NB4 (cell line): ENCODE measurements at regions not wholly inside any gene's neighbourhood (a gene's known extent, or its start where the extent isn't known, plus 50 kb on each side); places are given as distances from the start of the nearest gene placed in this dataset.

Experiments
- DNase-seq: peaks from one replicate; pipeline ENCODE4 v3.0.0; 2010; ENCODE audit warnings: low read depth
- H3K4me3 ChIP-seq: one replicate; pipeline ENCODE4 v1.5.1; 2011; ENCODE audit warnings: mild to moderate bottlenecking, low read depth, low read length, moderate library complexity
- CTCF ChIP-seq: IDR thresholded peaks from one replicate; pipeline ENCODE4 v1.5.1; 2012; ENCODE audit warnings: low read depth, low read length
- MAX ChIP-seq: IDR thresholded peaks from 2 replicates; pipeline ENCODE4 v1.6.1; 2011; ENCODE audit warnings: low read depth, low read length
- MYC ChIP-seq: IDR thresholded peaks from 2 replicates; pipeline ENCODE4 v1.6.1; 2011; ENCODE audit warnings: low read depth, low read length
- POLR2A ChIP-seq: IDR thresholded peaks from 2 replicates; pipeline ENCODE4 v1.6.1; 2011; ENCODE audit warnings: mild to moderate bottlenecking; ENCODE audit not compliant: insufficient read length; ENCODE audit errors: extremely low read depth

- TF ChIP-seq MAX (no peak), MYC (no peak), CTCF (no peak), POLR2A (no peak)
- H3K4me3 ChIP-seq = no peak overlapping the region
- no peak for DNase-seq
Observed at GRCh38 chr13:97570442-97570841, 136.5 kb downstream of the RAP2A start.

- no peak for TF ChIP-seq MAX
- no peak for TF ChIP-seq POLR2A
- TF ChIP-seq CTCF = no peak
- no peak for TF ChIP-seq MYC
- DNase-seq = no peak
- H3K4me3 ChIP-seq = no peak overlapping the region
Observed at GRCh38 chr13:97573011-97573410, 139.0 kb downstream of the RAP2A start.

- TF ChIP-seq CTCF = peak; percentile 53
- no peak for TF ChIP-seq POLR2A
- peak; percentile 44 for DNase-seq
- no peak overlapping the region for H3K4me3 ChIP-seq
Observed at GRCh38 chr13:97574926-97575325, 141.0 kb downstream of the RAP2A start.

- TF ChIP-seq POLR2A (no peak), MAX (no peak), CTCF (no peak), MYC (no peak)
- DNase-seq = no peak
- no peak overlapping the region for H3K4me3 ChIP-seq
Observed at GRCh38 chr13:97577026-97577425, 143.1 kb downstream of the RAP2A start.

- TF ChIP-seq MYC (no peak), MAX (0 out of 2 replicates have a peak, but pooled peaks have one; percentile 16)
- peak; percentile 52 for DNase-seq
- no peak overlapping the region for H3K4me3 ChIP-seq
Observed at GRCh38 chr13:97582170-97582569, 148.2 kb downstream of the RAP2A start.

GRCh38 chr13:97583907-97584497, 150.0 kb downstream of the RAP2A start:
- no peak overlapping the region for H3K4me3 ChIP-seq
- no peak for TF ChIP-seq MYC
- TF ChIP-seq CTCF = no peak
- TF ChIP-seq POLR2A = no peak
- no peak for TF ChIP-seq MAX
- no peak for DNase-seq
